ENCODE measurements at regions not wholly inside any gene's neighbourhood (a gene's known extent, or its start where the extent isn't known, plus 50 kb on each side); places are given as distances from the start of the nearest gene placed in this dataset.

- TF ChIP-seq CTCF (IDR thresholded peaks at IDR 0.05) (no peak), POLR2A (IDR thresholded peaks at IDR 0.05) (no peak)
Measured at GRCh38 chr13:34567597-34567996, 374.5 kb upstream of the NBEA start.

All from thyroid gland (tissue), 4 donors.